ENCODE measurements at regions not wholly inside any gene's neighbourhood (a gene's known extent, or its start where the extent isn't known, plus 50 kb on each side); places are given as distances from the start of the nearest gene placed in this dataset.

- H3K4me3 ChIP-seq (ENCODE audit: low read length), result no peak overlapping the region
- DNase-seq (ENCODE audit: low read depth, low spot score), result peak; percentile 41
These were observed 205.6 kb upstream of the DPH6 start for GRCh38 chr15:35751413-35752133.

- no peak overlapping the region for H3K4me3 ChIP-seq (ENCODE audit: low read length)
- no peak for DNase-seq (ENCODE audit: low read depth, low spot score)
These were observed 206.1 kb upstream of the DPH6 start for GRCh38 chr15:35752134-35752466.

- H3K4me3 ChIP-seq (ENCODE audit: low read length), result no peak overlapping the region
- no peak for DNase-seq (ENCODE audit: low read depth, low spot score)
These were observed 207.5 kb upstream of the DPH6 start for GRCh38 chr15:35753486-35753885.

- H3K4me3 ChIP-seq (ENCODE audit: low read length), result no peak overlapping the region
- DNase-seq (ENCODE audit: low read depth, low spot score), result no peak
These were observed 209.4 kb upstream of the DPH6 start for GRCh38 chr15:35755237-35755802.

GRCh38 chr15:35756623-35757022 lies 210.7 kb upstream of the DPH6 start:
- DNase-seq (ENCODE audit: low read depth, low spot score), result no peak
- no peak overlapping the region for H3K4me3 ChIP-seq (ENCODE audit: low read length)

GRCh38 chr15:35757361-35757760 lies 211.4 kb upstream of the DPH6 start:
- H3K4me3 ChIP-seq (ENCODE audit: low read length), result no peak overlapping the region
- DNase-seq (ENCODE audit: low read depth, low spot score), result no peak

GRCh38 chr15:35757765-35758164 lies 211.8 kb upstream of the DPH6 start:
- DNase-seq (ENCODE audit: low read depth, low spot score), result no peak

GRCh38 chr15:35764661-35765519 lies 218.9 kb upstream of the DPH6 start:
- DNase-seq (ENCODE audit: low read depth, low spot score), result no peak
- H3K4me3 ChIP-seq (ENCODE audit: low read length), result no peak overlapping the region

More at GRCh38 chr15:35757765-35758164, 211.8 kb upstream of the DPH6 start:
- no peak overlapping the region for H3K4me3 ChIP-seq (ENCODE audit: low read length)

- no peak for DNase-seq (ENCODE audit: low read depth, low spot score)
- no peak overlapping the region for H3K4me3 ChIP-seq (ENCODE audit: low read length)
These were observed 223.0 kb upstream of the DPH6 start for GRCh38 chr15:35768949-35769348.

- no peak for DNase-seq (ENCODE audit: low read depth, low spot score)
- no peak overlapping the region for H3K4me3 ChIP-seq (ENCODE audit: low read length)
These were observed 223.7 kb upstream of the DPH6 start for GRCh38 chr15:35769656-35770055.

GRCh38 chr15:35771746-35772442 lies 225.9 kb upstream of the DPH6 start:
- H3K4me3 ChIP-seq (ENCODE audit: low read length), result no peak overlapping the region

GRCh38 chr15:35774653-35775052 lies 228.7 kb upstream of the DPH6 start:
- H3K4me3 ChIP-seq (ENCODE audit: low read length), result no peak overlapping the region
- DNase-seq (ENCODE audit: low read depth, low spot score), result no peak

More at GRCh38 chr15:35771746-35772442, 225.9 kb upstream of the DPH6 start:
- no peak for DNase-seq (ENCODE audit: low read depth, low spot score)

GRCh38 chr15:35775471-35775870 lies 229.5 kb upstream of the DPH6 start:
- no peak for DNase-seq (ENCODE audit: low read depth, low spot score)

GRCh38 chr15:35777061-35777460 lies 231.1 kb upstream of the DPH6 start:
- no peak overlapping the region for H3K4me3 ChIP-seq (ENCODE audit: low read length)
- DNase-seq (ENCODE audit: low read depth, low spot score), result no peak

More at GRCh38 chr15:35775471-35775870, 229.5 kb upstream of the DPH6 start:
- no peak overlapping the region for H3K4me3 ChIP-seq (ENCODE audit: low read length)

- no peak overlapping the region for H3K4me3 ChIP-seq (ENCODE audit: low read length)
- DNase-seq (ENCODE audit: low read depth, low spot score), result no peak
These were observed 237.2 kb upstream of the DPH6 start for GRCh38 chr15:35783203-35783602.

GRCh38 chr15:35784745-35785144 lies 238.8 kb upstream of the DPH6 start:
- peak; percentile 16 for DNase-seq (ENCODE audit: low read depth, low spot score)

GRCh38 chr15:35810007-35810406 lies 264.0 kb upstream of the DPH6 start:
- H3K4me3 ChIP-seq (ENCODE audit: low read length), result no peak overlapping the region
- no peak for DNase-seq (ENCODE audit: low read depth, low spot score)

More at GRCh38 chr15:35784745-35785144, 238.8 kb upstream of the DPH6 start:
- H3K4me3 ChIP-seq (ENCODE audit: low read length), result no peak overlapping the region

- DNase-seq (ENCODE audit: low read depth, low spot score), result no peak
- no peak overlapping the region for H3K4me3 ChIP-seq (ENCODE audit: low read length)
These were observed 267.6 kb upstream of the DPH6 start for GRCh38 chr15:35813573-35813972.

- no peak for DNase-seq (ENCODE audit: low read depth, low spot score)
- H3K4me3 ChIP-seq (ENCODE audit: low read length), result no peak overlapping the region
These were observed 272.9 kb upstream of the DPH6 start for GRCh38 chr15:35818846-35819245.

- DNase-seq (ENCODE audit: low read depth, low spot score), result no peak
- no peak overlapping the region for H3K4me3 ChIP-seq (ENCODE audit: low read length)
These were observed 276.2 kb upstream of the DPH6 start for GRCh38 chr15:35822153-35822552.
